Stimulated activated effector memory CD8-positive, alpha-beta T cell treated with anti-CD3 and anti-CD28 coated beads, Interleukin-12 subunit alpha, Interleukin-12 subunit beta, amount 100 ng/mL, for 72 hours (primary cell): ENCODE measurements at regions not wholly inside any gene's neighbourhood (a gene's known extent, or its start where the extent isn't known, plus 50 kb on each side); places are given as distances from the start of the nearest gene placed in this dataset.

Source experiments
- ATAC-seq: fragments of 150-1000 bp; cut with Tn5 transposase; 2 replicates; pipeline ENCODE4 v1.10.0; 2021
- DNase-seq, 2 donors: peaks; one replicate each; pipeline ENCODE4 v3.0.0; 2021 to 2022; ENCODE audit warnings: low spot score in 2 of 2
- H3K27ac Mint-ChIP-seq: one replicate; pipeline ENCODE4 v1.8.0; 2022; ENCODE audit warnings: mild to moderate bottlenecking, mixed read lengths
- H3K36me3 Mint-ChIP-seq: one replicate; pipeline ENCODE4 v1.8.0; 2022; ENCODE audit warnings: mild to moderate bottlenecking, mixed read lengths
- H3K4me1 Mint-ChIP-seq: one replicate; pipeline ENCODE4 v1.8.0; 2022; ENCODE audit warnings: mixed read lengths
- H3K4me3 Mint-ChIP-seq: one replicate; pipeline ENCODE4 v1.8.0; 2022; ENCODE audit warnings: mild to moderate bottlenecking, mixed read lengths
- H3K9me3 Mint-ChIP-seq: one replicate; pipeline ENCODE4 v1.8.0; 2022; ENCODE audit warnings: mixed read lengths

- ATAC-seq, result no peak
- peaks cover 5% of the 10 kb centered on the region for H3K9me3 Mint-ChIP-seq
These were observed 360.4 kb downstream of the ZNF516 start for GRCh38 chr18:76134628-76135027.

GRCh38 chr18:76133873-76134272, 361.2 kb downstream of the ZNF516 start:
- no peaks in the 10 kb centered on the region for H3K4me1 Mint-ChIP-seq
- H3K4me3 Mint-ChIP-seq, result no peak overlapping the region
- no peak overlapping the region for H3K27ac Mint-ChIP-seq
- H3K9me3 Mint-ChIP-seq, result peaks cover 5% of the 10 kb centered on the region
- DNase-seq, result no peak
- ATAC-seq, result no peak
- no peaks in the 10 kb centered on the region for H3K36me3 Mint-ChIP-seq

More at GRCh38 chr18:76134628-76135027, 360.4 kb downstream of the ZNF516 start:
- Mint-ChIP-seq H3K36me3 (no peaks in the 10 kb centered on the region), H3K4me1 (no peaks in the 10 kb centered on the region), H3K4me3 (no peak overlapping the region), H3K27ac (no peak overlapping the region)
- DNase-seq, result no peak

GRCh38 chr18:76131738-76132137, 363.3 kb downstream of the ZNF516 start:
- no peak for DNase-seq
- peaks cover 5% of the 10 kb centered on the region for H3K9me3 Mint-ChIP-seq
- no peaks in the 10 kb centered on the region for H3K4me1 Mint-ChIP-seq
- no peaks in the 10 kb centered on the region for H3K36me3 Mint-ChIP-seq
- peak; percentile 28 for ATAC-seq
- no peak overlapping the region for H3K27ac Mint-ChIP-seq
- no peak overlapping the region for H3K4me3 Mint-ChIP-seq

- Mint-ChIP-seq H3K36me3 (no peaks in the 10 kb centered on the region), H3K4me3 (no peak overlapping the region), H3K4me1 (no peaks in the 10 kb centered on the region), H3K9me3 (peaks cover 5% of the 10 kb centered on the region), H3K27ac (no peak overlapping the region)
- no peak for DNase-seq
- ATAC-seq, result no peak
These were observed 364.2 kb downstream of the ZNF516 start for GRCh38 chr18:76130845-76131244.

- no peaks in the 10 kb centered on the region for H3K4me1 Mint-ChIP-seq
- peaks cover 6% of the 10 kb centered on the region for H3K9me3 Mint-ChIP-seq
- no peak overlapping the region for H3K27ac Mint-ChIP-seq
- DNase-seq, result no peak
- H3K4me3 Mint-ChIP-seq, result no peak overlapping the region
- H3K36me3 Mint-ChIP-seq, result no peaks in the 10 kb centered on the region
- ATAC-seq, result no peak
These were observed 368.7 kb downstream of the ZNF516 start for GRCh38 chr18:76126327-76126726.

DNA sequence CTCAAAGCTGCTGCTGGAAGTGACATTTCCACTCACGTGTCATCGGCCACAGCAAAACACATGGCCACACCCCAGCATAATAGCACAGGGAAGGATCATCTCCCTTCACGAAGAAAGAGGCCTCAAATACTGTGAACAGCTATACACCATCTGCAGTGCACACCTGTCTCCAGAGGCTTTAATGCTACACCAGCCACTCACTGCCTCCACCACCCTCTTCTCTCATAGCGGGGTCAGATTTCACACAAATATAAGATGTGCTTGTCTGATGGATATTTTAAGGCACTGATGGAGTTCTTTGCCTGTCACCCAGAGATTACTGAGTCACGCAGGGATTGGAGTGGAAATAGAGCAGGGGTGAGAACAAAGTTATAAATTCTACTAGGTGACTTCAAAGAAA, 374.0 kb downstream of the ZNF516 start:
- no peaks in the 10 kb centered on the region for H3K4me1 Mint-ChIP-seq
- H3K4me3 Mint-ChIP-seq, result no peak overlapping the region
- H3K27ac Mint-ChIP-seq, result no peak overlapping the region
- ATAC-seq (no peak), DNase-seq (no peak)
- H3K9me3 Mint-ChIP-seq, result peaks cover 3% of the 10 kb centered on the region
- H3K36me3 Mint-ChIP-seq, result no peaks in the 10 kb centered on the region

DNA sequence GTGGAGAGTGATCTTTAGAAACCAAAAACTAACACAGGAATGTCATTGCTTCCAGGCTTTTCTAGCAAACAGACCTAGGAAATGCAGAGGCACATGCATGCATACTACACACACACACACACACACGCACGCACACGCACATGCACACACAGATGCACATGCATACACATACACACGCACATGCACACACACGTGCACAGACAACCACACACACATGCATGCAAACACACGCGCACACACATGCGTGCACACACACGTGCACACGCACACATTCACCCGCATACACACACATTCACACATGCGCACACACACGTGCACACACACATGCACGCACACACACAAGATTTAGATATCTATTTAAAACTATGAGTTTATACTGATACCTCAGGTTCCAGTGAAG, 379.5 kb downstream of the ZNF516 start:
- Mint-ChIP-seq H3K36me3 (no peaks in the 10 kb centered on the region), H3K4me1 (no peaks in the 10 kb centered on the region), H3K9me3 (no peaks in the 10 kb centered on the region), H3K27ac (no peak overlapping the region), H3K4me3 (no peak overlapping the region)
- ATAC-seq (no peak), DNase-seq (no peak)

- no peak overlapping the region for H3K4me3 Mint-ChIP-seq
- H3K27ac Mint-ChIP-seq, result no peak overlapping the region
- H3K36me3 Mint-ChIP-seq, result no peaks in the 10 kb centered on the region
- ATAC-seq (no peak), DNase-seq (no peak)
- no peaks in the 10 kb centered on the region for H3K4me1 Mint-ChIP-seq
- no peaks in the 10 kb centered on the region for H3K9me3 Mint-ChIP-seq
These were observed 381.9 kb downstream of the ZNF516 start for GRCh38 chr18:76113101-76113500.

DNA sequence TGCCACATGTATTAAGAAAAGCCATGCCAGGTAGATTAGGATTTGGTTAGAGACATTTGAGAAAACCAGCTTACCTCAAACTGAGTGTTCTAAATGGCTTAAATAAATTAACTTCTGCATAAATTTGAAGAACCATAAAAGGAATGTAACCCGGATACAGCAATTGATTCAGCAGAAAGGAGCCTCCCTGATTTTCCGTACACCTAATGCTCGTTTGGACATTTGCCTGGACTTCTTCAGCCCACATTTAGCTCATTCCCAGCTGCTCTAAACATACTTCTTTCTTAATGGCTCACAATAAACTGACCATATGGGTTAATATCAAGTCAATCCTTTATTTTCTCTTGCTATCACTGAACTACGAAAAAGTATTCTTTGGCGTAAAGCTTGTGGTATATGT, 392.4 kb downstream of the ZNF516 start:
- Mint-ChIP-seq H3K4me3 (no peak overlapping the region), H3K27ac (no peak overlapping the region), H3K4me1 (no peaks in the 10 kb centered on the region), H3K9me3 (peaks cover 3% of the 10 kb centered on the region), H3K36me3 (no peaks in the 10 kb centered on the region)
- no peak for DNase-seq
- ATAC-seq, result no peak

- Mint-ChIP-seq H3K36me3 (no peaks in the 10 kb centered on the region), H3K27ac (no peak overlapping the region), H3K4me1 (no peaks in the 10 kb centered on the region), H3K9me3 (peaks cover 3% of the 10 kb centered on the region), H3K4me3 (no peak overlapping the region)
- DNase-seq (no peak), ATAC-seq (no peak)
These were observed 392.9 kb downstream of the ZNF516 start for GRCh38 chr18:76102156-76102555.

DNA sequence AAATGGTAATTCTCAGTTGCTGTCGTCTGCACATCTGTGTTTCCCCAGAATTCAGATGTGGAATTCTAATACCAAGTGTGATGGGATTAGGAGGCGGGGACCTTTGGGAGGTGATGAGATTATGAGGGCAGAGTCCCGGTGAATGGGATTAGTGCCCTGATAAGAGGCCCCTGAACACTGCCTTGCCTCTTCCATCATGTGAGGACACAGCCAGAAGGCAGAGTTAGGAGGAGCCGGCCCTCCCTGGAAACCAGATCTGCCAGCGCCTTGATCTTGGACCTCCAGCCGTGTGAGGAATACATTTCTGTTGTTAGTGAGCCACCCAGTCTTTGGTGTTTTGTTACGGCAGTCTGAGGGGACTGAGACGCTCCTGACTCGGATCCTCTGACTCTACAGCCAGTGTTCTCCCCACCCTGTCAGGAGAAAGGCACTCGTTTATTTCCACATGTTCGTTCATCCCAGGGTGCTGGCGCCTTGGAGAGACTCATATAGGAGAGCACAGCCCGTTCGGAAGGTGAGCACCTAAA, 395.0 kb downstream of the ZNF516 start:
- H3K27ac Mint-ChIP-seq, result no peak overlapping the region
- H3K9me3 Mint-ChIP-seq, result peaks cover 5% of the 10 kb centered on the region
- ATAC-seq, result no peak
- no peaks in the 10 kb centered on the region for H3K4me1 Mint-ChIP-seq
- DNase-seq, result no peak
- H3K4me3 Mint-ChIP-seq, result no peak overlapping the region
- no peaks in the 10 kb centered on the region for H3K36me3 Mint-ChIP-seq

GRCh38 chr18:76098674-76099411, 396.2 kb downstream of the ZNF516 start:
- Mint-ChIP-seq H3K4me1 (no peaks in the 10 kb centered on the region), H3K36me3 (no peaks in the 10 kb centered on the region), H3K4me3 (no peak overlapping the region), H3K9me3 (peaks cover 2% of the 10 kb centered on the region), H3K27ac (no peak overlapping the region)
- DNase-seq (no peak), ATAC-seq (no peak)

DNA sequence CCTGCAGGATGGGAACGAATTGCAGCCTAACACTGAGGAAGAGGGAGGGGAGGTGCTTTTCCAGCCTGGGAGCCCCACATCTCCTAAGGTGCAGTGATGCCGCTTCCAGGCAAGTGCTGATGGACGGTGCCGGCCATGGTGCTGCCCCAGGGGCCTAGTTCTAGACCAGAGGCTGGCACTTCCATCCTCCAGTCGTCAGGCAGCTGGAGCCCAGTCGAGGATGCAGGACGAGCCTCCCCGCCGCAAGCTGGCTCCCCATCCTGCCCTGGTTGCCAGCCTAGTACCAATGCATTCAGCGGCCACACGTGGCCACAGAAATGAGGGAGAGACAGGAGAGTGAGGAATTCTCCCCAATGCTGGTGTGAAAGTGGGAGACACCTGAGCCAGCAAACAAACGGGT, 413.5 kb downstream of the ZNF516 start:
- H3K9me3 Mint-ChIP-seq, result no peaks in the 10 kb centered on the region
- no peaks in the 10 kb centered on the region for H3K36me3 Mint-ChIP-seq
- H3K4me3 Mint-ChIP-seq, result no peak overlapping the region
- H3K4me1 Mint-ChIP-seq, result no peaks in the 10 kb centered on the region
- ATAC-seq (no peak), DNase-seq (no peak)
- H3K27ac Mint-ChIP-seq, result no peak overlapping the region

DNA sequence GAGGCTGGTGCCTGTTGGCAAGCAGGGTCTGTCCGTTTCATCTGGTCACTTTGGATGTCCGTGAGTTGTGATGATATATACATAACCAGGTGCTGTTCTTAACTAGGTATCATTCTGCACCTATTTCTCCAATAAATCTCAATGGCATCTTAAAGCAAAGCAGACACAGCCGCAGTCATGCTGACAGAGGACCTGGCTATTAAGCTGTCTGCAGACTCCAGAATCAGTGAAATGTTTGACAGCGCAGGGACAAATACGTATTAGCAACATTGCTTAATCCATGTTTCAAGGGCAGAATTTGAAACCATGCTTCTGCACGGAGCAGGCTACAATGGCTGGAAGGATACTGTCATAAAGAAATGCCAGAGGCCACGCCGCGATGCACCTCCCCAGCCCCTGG, 414.6 kb downstream of the ZNF516 start:
- no peak for ATAC-seq
- no peak overlapping the region for H3K27ac Mint-ChIP-seq
- DNase-seq, result no peak

DNA sequence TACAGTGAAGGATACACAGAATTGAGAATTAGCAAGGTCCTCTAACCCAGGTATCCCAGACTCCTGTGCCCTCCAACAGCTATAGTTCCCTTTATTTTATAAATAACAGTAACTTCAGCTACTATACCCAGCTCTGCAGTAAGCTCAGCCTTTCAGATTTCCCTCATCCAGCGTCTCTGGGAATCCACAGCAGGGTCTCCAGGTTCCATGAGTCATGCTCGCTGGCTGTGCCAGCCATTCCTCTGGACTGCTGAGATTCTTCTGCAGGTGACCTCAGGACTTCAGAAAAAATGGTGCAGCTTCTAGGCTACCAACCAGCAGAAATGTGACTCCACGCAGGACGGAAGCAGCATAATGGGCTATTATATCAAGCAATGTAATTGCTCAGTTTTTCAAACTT, 419.3 kb downstream of the ZNF516 start:
- Mint-ChIP-seq H3K4me3 (no peak overlapping the region), H3K27ac (no peak overlapping the region), H3K9me3 (peaks cover 11% of the 10 kb centered on the region), H3K4me1 (no peaks in the 10 kb centered on the region), H3K36me3 (no peaks in the 10 kb centered on the region)
- no peak for DNase-seq
- no peak for ATAC-seq

More for the DNA sequence above, 414.6 kb downstream of the ZNF516 start:
- no peaks in the 10 kb centered on the region for H3K4me1 Mint-ChIP-seq
- no peaks in the 10 kb centered on the region for H3K36me3 Mint-ChIP-seq
- H3K9me3 Mint-ChIP-seq, result no peaks in the 10 kb centered on the region
- no peak overlapping the region for H3K4me3 Mint-ChIP-seq

DNA sequence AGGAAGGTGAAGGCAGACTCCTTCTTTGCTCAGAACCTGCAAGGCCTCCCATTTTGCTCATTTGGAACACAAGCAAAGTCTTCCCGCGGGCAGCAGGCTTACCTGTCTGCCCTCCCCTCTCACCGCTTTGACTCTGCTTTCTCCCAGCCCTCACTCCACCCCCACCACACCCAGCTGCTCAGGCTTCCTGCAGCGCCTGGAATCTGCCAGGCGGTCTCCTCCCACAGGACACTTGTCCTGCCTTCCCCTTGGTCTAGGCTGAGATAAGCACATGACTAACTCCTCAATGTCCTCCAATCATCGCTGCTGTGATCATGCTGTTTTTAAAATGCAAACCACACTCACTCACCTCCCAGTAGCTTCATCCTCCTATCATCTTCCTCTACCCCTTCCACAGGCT, 430.0 kb downstream of the ZNF516 start:
- no peak overlapping the region for H3K4me3 Mint-ChIP-seq
- H3K36me3 Mint-ChIP-seq, result no peaks in the 10 kb centered on the region
- no peak overlapping the region for H3K27ac Mint-ChIP-seq
- H3K9me3 Mint-ChIP-seq, result peaks cover 3% of the 10 kb centered on the region
- H3K4me1 Mint-ChIP-seq, result no peaks in the 10 kb centered on the region
- DNase-seq (no peak), ATAC-seq (no peak)
